ENCODE measurements at regions not wholly inside any gene's neighbourhood (a gene's known extent, or its start where the extent isn't known, plus 50 kb on each side); places are given as distances from the start of the nearest gene placed in this dataset.
A peak's percentile ranks its signal among the peaks of the same experiment; 100 is the strongest.

- no peak for DNase-seq
Observed at GRCh38 chr2:237150186-237150585, 64.5 kb downstream of the COPS8 start.

GRCh38 chr2:237150831-237151375 lies 65.2 kb downstream of the COPS8 start:
- DNase-seq, result no peak

GRCh38 chr2:237152361-237152760 lies 66.7 kb downstream of the COPS8 start:
- no peak for DNase-seq

GRCh38 chr2:237153181-237153580 lies 67.5 kb downstream of the COPS8 start:
- DNase-seq, result no peak

- no peak for DNase-seq
Observed at GRCh38 chr2:237154082-237154638, 68.5 kb downstream of the COPS8 start.

GRCh38 chr2:237154884-237155851 lies 69.5 kb downstream of the COPS8 start:
- DNase-seq, result no peak

GRCh38 chr2:237156031-237156856 lies 70.6 kb downstream of the COPS8 start:
- DNase-seq, result peak in 3 of 51 donors; percentile 5 to 61 (median 8)

- DNase-seq, result no peak
Observed at GRCh38 chr2:237156857-237157779, 71.4 kb downstream of the COPS8 start.

- no peak for DNase-seq
Observed at GRCh38 chr2:237157780-237158102, 72.1 kb downstream of the COPS8 start.

GRCh38 chr2:237158194-237158593 lies 72.5 kb downstream of the COPS8 start:
- no peak for DNase-seq

GRCh38 chr2:237159006-237159911 lies 73.6 kb downstream of the COPS8 start:
- DNase-seq, result no peak

- DNase-seq, result no peak
Observed at GRCh38 chr2:237160271-237160919, 74.7 kb downstream of the COPS8 start.

- no peak for DNase-seq
Observed at GRCh38 chr2:237161189-237161588, 75.5 kb downstream of the COPS8 start.

GRCh38 chr2:237162959-237163358 lies 77.3 kb downstream of the COPS8 start:
- no peak for DNase-seq

- DNase-seq, result no peak
Observed at GRCh38 chr2:237164474-237165042, 78.9 kb downstream of the COPS8 start.

- no peak for DNase-seq
Observed at GRCh38 chr2:237165405-237166276, 80.0 kb downstream of the COPS8 start.

- no peak for DNase-seq
Observed at GRCh38 chr2:237167038-237167437, 81.3 kb downstream of the COPS8 start.

- DNase-seq, result no peak
Observed at GRCh38 chr2:237167934-237168333, 82.2 kb downstream of the COPS8 start.

Data from hypothalamus (tissue), 51 donors.